ENCODE measurements at regions not wholly inside any gene's neighbourhood (a gene's known extent, or its start where the extent isn't known, plus 50 kb on each side); places are given as distances from the start of the nearest gene placed in this dataset.
A peak's percentile ranks its signal among the peaks of the same experiment; 100 is the strongest.

DNA sequence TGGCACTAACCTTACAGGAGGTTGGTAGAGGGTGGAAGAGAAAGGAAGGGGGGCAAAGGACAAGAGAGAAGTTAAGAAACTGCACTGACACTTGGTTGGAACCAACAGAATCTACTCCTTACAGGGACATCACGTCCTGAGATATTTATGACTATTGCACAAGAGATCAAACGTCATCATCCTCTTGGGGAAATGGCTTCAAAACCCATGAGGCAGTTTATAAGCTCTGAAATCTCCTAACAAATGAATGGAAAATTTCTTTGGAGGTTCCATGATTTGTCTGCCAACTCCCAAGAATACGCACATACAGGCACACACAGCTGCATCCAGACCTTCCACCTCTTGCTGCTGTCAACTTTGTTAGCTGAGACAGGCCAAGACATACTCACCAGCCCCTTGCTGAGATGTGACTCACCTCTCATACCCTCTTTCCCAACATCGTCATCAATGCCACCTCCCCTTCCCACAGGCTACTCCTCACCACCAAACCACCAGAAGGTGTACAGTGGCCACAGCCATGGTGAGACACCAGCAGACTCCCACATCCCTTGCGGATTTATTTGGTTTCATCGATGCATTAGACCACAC lies 135.5 kb downstream of the SETD4 start:
- TF ChIP-seq, protein P1, sequence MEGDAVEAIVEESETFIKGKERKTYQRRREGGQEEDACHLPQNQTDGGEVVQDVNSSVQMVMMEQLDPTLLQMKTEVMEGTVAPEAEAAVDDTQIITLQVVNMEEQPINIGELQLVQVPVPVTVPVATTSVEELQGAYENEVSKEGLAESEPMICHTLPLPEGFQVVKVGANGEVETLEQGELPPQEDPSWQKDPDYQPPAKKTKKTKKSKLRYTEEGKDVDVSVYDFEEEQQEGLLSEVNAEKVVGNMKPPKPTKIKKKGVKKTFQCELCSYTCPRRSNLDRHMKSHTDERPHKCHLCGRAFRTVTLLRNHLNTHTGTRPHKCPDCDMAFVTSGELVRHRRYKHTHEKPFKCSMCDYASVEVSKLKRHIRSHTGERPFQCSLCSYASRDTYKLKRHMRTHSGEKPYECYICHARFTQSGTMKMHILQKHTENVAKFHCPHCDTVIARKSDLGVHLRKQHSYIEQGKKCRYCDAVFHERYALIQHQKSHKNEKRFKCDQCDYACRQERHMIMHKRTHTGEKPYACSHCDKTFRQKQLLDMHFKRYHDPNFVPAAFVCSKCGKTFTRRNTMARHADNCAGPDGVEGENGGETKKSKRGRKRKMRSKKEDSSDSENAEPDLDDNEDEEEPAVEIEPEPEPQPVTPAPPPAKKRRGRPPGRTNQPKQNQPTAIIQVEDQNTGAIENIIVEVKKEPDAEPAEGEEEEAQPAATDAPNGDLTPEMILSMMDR (IDR thresholded peaks at IDR 0.05), result no peak
- WGBS, 2 donors, result 74 to 85% methylated on average over 6 of the region's 6 CpGs
- no peaks in the 10 kb centered on the region for H3K36me3 ChIP-seq
- no peaks in the 10 kb centered on the region for H3K27me3 ChIP-seq
- DNase-seq (no peak), ATAC-seq (peak in 5 of 8 donors; percentile 38 to 90 (median 57))
- H3K4me3 ChIP-seq, result no peak overlapping the region
- H3K27ac ChIP-seq, result peak overlapping the region in 1 of 10 donors; percentile 4
- no peaks in the 10 kb centered on the region for H3K9me3 ChIP-seq
- peaks cover 0 to 14% (median 0%) of the 10 kb centered on the region in 9 donors for H3K4me1 ChIP-seq
- intact Hi-C loops (cut with DNase I), result no loop called here

- 80 to 84% methylated on average over 5 of the region's 5 CpGs for WGBS, 2 donors
- intact Hi-C loops (cut with DNase I), result no loop called here
- DNase-seq (no peak), ATAC-seq (no peak)
- no peaks in the 10 kb centered on the region for H3K27me3 ChIP-seq
- H3K36me3 ChIP-seq, result no peaks in the 10 kb centered on the region
- H3K9me3 ChIP-seq, result peaks cover 0 to 6% (median 0%) of the 10 kb centered on the region in 11 donors
- H3K4me1 ChIP-seq, result peaks cover 0 to 14% (median 0%) of the 10 kb centered on the region in 9 donors
- TF ChIP-seq, protein P1 (IDR thresholded peaks at IDR 0.05), result no peak
- no peak overlapping the region for H3K27ac ChIP-seq
- H3K4me3 ChIP-seq, result no peak overlapping the region
Measured at GRCh38 chr21:35923971-35924370, 136.4 kb downstream of the SETD4 start.

GRCh38 chr21:35922618-35923017 lies 137.7 kb downstream of the SETD4 start:
- peaks cover 0 to 6% (median 0%) of the 10 kb centered on the region in 11 donors for H3K9me3 ChIP-seq
- DNase-seq (no peak), ATAC-seq (no peak)
- intact Hi-C loops (cut with DNase I), result no loop called here
- no peaks in the 10 kb centered on the region for H3K27me3 ChIP-seq
- 78 to 87% methylated on average over 5 of the region's 5 CpGs for WGBS, 2 donors
- H3K4me1 ChIP-seq, result peaks cover 0 to 14% (median 0%) of the 10 kb centered on the region in 9 donors
- H3K36me3 ChIP-seq, result no peaks in the 10 kb centered on the region
- TF ChIP-seq, protein P1 (IDR thresholded peaks at IDR 0.05), result no peak
- H3K27ac ChIP-seq, result no peak overlapping the region
- no peak overlapping the region for H3K4me3 ChIP-seq

DNA sequence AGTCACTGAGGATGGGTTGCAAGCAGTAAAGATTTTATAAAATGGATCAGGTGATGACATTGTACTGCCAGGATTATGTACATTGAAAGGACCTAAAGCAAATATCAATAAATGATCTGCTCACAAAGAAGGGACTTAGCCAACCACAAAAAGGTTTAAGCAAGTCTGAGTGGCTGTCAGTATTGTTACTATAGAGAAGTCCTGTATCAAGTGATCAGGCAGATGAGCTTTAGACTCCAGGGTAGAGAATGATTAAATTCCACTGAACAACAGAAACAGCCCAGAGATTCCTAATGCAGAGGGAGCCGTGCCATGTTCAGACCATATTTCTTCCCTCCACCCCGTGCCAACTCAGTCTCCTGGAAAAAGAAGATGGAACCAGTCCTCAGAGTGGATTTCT lies 138.9 kb downstream of the SETD4 start:
- WGBS, 2 donors, result 76 to 84% methylated on average over 2 of the region's 2 CpGs
- intact Hi-C loops (cut with DNase I), result no loop called here

More for the DNA sequence above, 138.9 kb downstream of the SETD4 start:
- TF ChIP-seq, protein P1 (IDR thresholded peaks at IDR 0.05), result no peak
- H3K4me1 ChIP-seq, result peaks cover 0 to 14% (median 0%) of the 10 kb centered on the region in 9 donors
- no peak overlapping the region for H3K27ac ChIP-seq
- no peak for ATAC-seq
- H3K4me3 ChIP-seq, result no peak overlapping the region
- DNase-seq, result no peak
- H3K36me3 ChIP-seq, result no peaks in the 10 kb centered on the region
- peaks cover 0 to 6% (median 0%) of the 10 kb centered on the region in 11 donors for H3K9me3 ChIP-seq
- H3K27me3 ChIP-seq, result no peaks in the 10 kb centered on the region

All from heart right ventricle (tissue), 16 donors.